Mammary epithelial cell (primary cell): ENCODE measurements at regions not wholly inside any gene's neighbourhood (a gene's known extent, or its start where the extent isn't known, plus 50 kb on each side); places are given as distances from the start of the nearest gene placed in this dataset.

Experiments used
- CTCF ChIP-seq, 2 donors: IDR thresholded peaks in 1 of 2; conservative IDR thresholded peaks in 1 of 2; 2 replicates each; pipeline ENCODE4 v1.5.1; 2011 to 2012; ENCODE audit warnings: inconsistent platforms in 2 of 2, low read length in 2 of 2, mild to moderate bottlenecking in 2 of 2, control low read depth in 1 of 2, low read depth in 1 of 2; ENCODE audit not compliant: insufficient read depth in 1 of 2; ENCODE audit errors: extremely low read depth in 1 of 2
- EZH2 ChIP-seq: IDR thresholded peaks from 2 replicates; pipeline ENCODE4 v1.6.1; 2012; ENCODE audit warnings: low read length, inconsistent platforms, borderline replicate concordance

DNA sequence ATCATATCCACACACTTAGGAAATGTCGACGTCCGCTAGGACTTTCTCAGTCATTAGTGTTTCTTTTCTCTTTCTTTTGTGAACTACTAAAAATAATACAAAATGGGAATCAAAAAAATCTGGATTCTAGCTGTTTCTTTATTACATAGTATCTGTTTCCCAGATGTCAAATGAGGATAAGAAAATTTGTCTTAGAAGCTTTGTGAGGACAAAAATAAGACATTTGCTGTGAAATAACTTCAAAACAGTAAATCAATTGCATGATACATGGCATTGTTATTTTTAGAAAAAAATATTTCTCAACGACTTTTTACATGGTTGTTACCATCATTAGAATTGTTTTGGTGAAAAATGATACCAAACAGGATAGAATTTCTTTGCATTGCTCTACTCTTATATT is 71.4 kb upstream of the IFNG-AS1 start:
- TF ChIP-seq CTCF (conservative IDR thresholded peaks at IDR 0.05 in 1 of 2, IDR thresholded peaks at IDR 0.05 in 1 of 2; ENCODE audit: extremely low read depth in 1 of 2, insufficient read depth in 1 of 2, low read depth in 1 of 2, low read length in 2 of 2), result no peak
- TF ChIP-seq EZH2, result no peak
